ENCODE measurements at regions not wholly inside any gene's neighbourhood (a gene's known extent, or its start where the extent isn't known, plus 50 kb on each side); places are given as distances from the start of the nearest gene placed in this dataset.

- TF ChIP-seq CTCF (IDR thresholded peaks at IDR 0.05; ENCODE audit: insufficient read depth, low read length): no peak
- DNase-seq (ENCODE audit: low read depth): no peak
- no peak overlapping the region for H3K4me3 ChIP-seq (ENCODE audit: low read depth, low read length)
Measured at GRCh38 chr21:22993822-22994574, 1995.8 kb downstream of the NCAM2 start.

- no peak for TF ChIP-seq CTCF (IDR thresholded peaks at IDR 0.05; ENCODE audit: insufficient read depth, low read length)
- no peak overlapping the region for H3K4me3 ChIP-seq (ENCODE audit: low read depth, low read length)
- DNase-seq (ENCODE audit: low read depth): no peak
Measured at GRCh38 chr21:23003951-23004350, 2005.7 kb downstream of the NCAM2 start.

GRCh38 chr21:23008601-23009202 lies 2010.5 kb downstream of the NCAM2 start:
- TF ChIP-seq CTCF (IDR thresholded peaks at IDR 0.05; ENCODE audit: insufficient read depth, low read length): no peak
- DNase-seq (ENCODE audit: low read depth): no peak
- H3K4me3 ChIP-seq (ENCODE audit: low read depth, low read length): no peak overlapping the region

- TF ChIP-seq CTCF (IDR thresholded peaks at IDR 0.05; ENCODE audit: insufficient read depth, low read length): no peak
- DNase-seq (ENCODE audit: low read depth): no peak
- no peak overlapping the region for H3K4me3 ChIP-seq (ENCODE audit: low read depth, low read length)
Measured at GRCh38 chr21:23009360-23009759, 2011.2 kb downstream of the NCAM2 start.

- no peak overlapping the region for H3K4me3 ChIP-seq (ENCODE audit: low read depth, low read length)
- no peak for DNase-seq (ENCODE audit: low read depth)
- TF ChIP-seq CTCF (IDR thresholded peaks at IDR 0.05; ENCODE audit: insufficient read depth, low read length): no peak
Measured at GRCh38 chr21:23014021-23014420, 2015.8 kb downstream of the NCAM2 start.

- no peak overlapping the region for H3K4me3 ChIP-seq (ENCODE audit: low read depth, low read length)
- TF ChIP-seq CTCF (IDR thresholded peaks at IDR 0.05; ENCODE audit: insufficient read depth, low read length): no peak
- DNase-seq (ENCODE audit: low read depth): no peak
Measured at GRCh38 chr21:23016617-23017016, 2018.4 kb downstream of the NCAM2 start.

All from fibroblast of the aortic adventitia (primary cell).